ENCODE measurements at regions not wholly inside any gene's neighbourhood (a gene's known extent, or its start where the extent isn't known, plus 50 kb on each side); places are given as distances from the start of the nearest gene placed in this dataset.

GRCh38 chr6:56835612-56836011 lies 119.3 kb upstream of the BEND6 start:
- ATAC-seq = no peak
- Histone ChIP-seq H3K27me3 (replicated peaks in 1 of 2; ENCODE audit: control insufficient read depth in 2 of 2, insufficient read depth in 2 of 2, low read length in 1 of 2) (no peaks in the 10 kb centered on the region), H3K4me1 (ENCODE audit: control insufficient read depth, insufficient read depth, low read length) (peaks cover 25% of the 10 kb centered on the region), H3K79me2 (ENCODE audit: control insufficient read depth, insufficient read depth, low read length) (peaks cover 96% of the 10 kb centered on the region), H3K4me2 (ENCODE audit: control insufficient read depth, insufficient read depth) (no peak overlapping the region), H3K36me3 (ENCODE audit: control insufficient read depth in 2 of 2, insufficient read depth in 2 of 2, low read length in 1 of 2) (peaks cover 0 to 7% of the 10 kb centered on the region in 2 experiments; a peak in 1 of 4 replicates), H2AFZ (ENCODE audit: control insufficient read depth, low read depth, low read length) (no peak overlapping the region), H4K20me1 (ENCODE audit: control insufficient read depth, insufficient read depth) (no peaks in the 10 kb centered on the region; the same call in 1 of the 2 replicates), H3K27ac (ENCODE audit: control insufficient read depth, insufficient read depth) (no peak overlapping the region), H3K4me3 (no peak overlapping the region), H3K9ac (ENCODE audit: control insufficient read depth, insufficient read depth, low read length) (no peak overlapping the region), H3K9me3 (replicated peaks; ENCODE audit: control insufficient read depth, insufficient read depth, low read length) (peaks cover 8% of the 10 kb centered on the region)
- RAD21 ChIA-PET (ENCODE audit: unreplicated experiment) = interaction anchor here (0.7 to 1.0 kb wide), 2 partner anchors 14 to 126 kb away, joined by 3 read pairs; no protein-coding TSS in a partner anchor
- in situ Hi-C loops (cut with MboI) (no loop called here), intact Hi-C loops (cut with micrococcal nuclease; ENCODE audit: unreplicated experiment) (no loop called here)
- POLR2A ChIA-PET = interaction anchor here (1.3 kb wide), 1 partner anchor 16 kb away, joined by 4 read pairs; no protein-coding TSS in a partner anchor
- TF ChIP-seq ETV6 (conservative IDR thresholded peaks at IDR 0.05 in 1 of 2, IDR thresholded peaks at IDR 0.05 in 1 of 2; ENCODE audit: borderline replicate concordance in 1 of 2, low read depth in 1 of 2) = no peak
- TF ChIP-seq BCLAF1 (IDR thresholded peaks at IDR 0.05) = no peak
- 60% methylated on average over 3 of the region's 3 CpGs for WGBS (ENCODE audit: insufficient coverage, insufficient replicate concordance, low lambda C conversion rate, missing lambda C conversion rate)
- SMC1A ChIA-PET (ENCODE audit: uncharacterized antibody, unreplicated experiment) = interaction anchor here (0.8 kb wide), 2 partner anchors 10 to 68 kb away, joined by 3 to 4 read pairs; no protein-coding TSS in a partner anchor
- BruUV-seq (replicated peaks) = no TSS peak
- CTCF ChIA-PET = interaction anchor here (1.2 kb wide), 1 partner anchor 8 kb away, joined by 4 read pairs; no protein-coding TSS in a partner anchor
- DNase-seq (ENCODE audit: low read depth, low spot score) = no peak
- no peak for FAIRE-seq
